ENCODE measurements at regions not wholly inside any gene's neighbourhood (a gene's known extent, or its start where the extent isn't known, plus 50 kb on each side); places are given as distances from the start of the nearest gene placed in this dataset.
"Not testable (repeated sequence)": the region's sequence is repeated elsewhere in the genome, so short reads cannot be mapped to it uniquely, and the experiment has no call there.

DNA sequence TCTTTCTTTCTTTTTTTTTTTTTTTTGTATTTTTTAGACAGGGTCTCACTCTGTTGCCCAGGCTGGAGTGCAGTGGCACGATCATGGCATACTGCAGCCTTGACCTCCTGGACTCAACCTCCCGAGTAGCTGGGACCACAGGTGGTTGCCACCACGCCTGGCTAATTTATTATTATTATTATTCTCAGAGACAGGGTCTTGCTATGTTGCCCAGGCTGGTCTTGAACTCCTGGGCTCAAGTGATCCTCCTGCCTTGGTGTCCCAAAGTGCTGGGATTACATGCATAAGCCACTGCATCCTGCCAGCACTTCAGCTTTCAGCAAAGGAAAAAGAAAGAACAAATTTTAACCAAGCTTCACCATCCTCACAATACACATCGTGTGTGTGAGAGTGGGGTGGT is 97.9 kb upstream of the SERBP1 start:
- DNase-seq (ENCODE audit: low read depth), result no peak

DNA sequence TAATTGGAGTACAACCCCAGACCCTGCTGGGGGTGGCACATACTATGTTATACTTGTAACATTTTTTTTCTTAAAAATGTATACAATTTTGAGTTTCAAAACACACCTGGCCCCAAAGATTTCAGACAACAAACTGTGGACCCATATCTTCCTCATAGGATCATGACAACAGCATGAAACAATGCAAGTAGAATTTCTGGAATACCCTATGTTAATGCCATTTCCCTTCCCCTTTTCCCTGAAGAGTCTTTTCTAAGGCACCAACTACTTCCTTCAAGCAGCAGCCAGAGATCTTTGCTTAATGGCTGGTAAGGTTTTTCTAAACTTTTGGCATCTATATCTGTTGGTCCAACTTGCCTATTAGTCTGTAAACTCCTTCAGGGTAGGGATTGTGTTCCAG is 99.9 kb upstream of the SERBP1 start:
- no peak for DNase-seq (ENCODE audit: low read depth)

DNA sequence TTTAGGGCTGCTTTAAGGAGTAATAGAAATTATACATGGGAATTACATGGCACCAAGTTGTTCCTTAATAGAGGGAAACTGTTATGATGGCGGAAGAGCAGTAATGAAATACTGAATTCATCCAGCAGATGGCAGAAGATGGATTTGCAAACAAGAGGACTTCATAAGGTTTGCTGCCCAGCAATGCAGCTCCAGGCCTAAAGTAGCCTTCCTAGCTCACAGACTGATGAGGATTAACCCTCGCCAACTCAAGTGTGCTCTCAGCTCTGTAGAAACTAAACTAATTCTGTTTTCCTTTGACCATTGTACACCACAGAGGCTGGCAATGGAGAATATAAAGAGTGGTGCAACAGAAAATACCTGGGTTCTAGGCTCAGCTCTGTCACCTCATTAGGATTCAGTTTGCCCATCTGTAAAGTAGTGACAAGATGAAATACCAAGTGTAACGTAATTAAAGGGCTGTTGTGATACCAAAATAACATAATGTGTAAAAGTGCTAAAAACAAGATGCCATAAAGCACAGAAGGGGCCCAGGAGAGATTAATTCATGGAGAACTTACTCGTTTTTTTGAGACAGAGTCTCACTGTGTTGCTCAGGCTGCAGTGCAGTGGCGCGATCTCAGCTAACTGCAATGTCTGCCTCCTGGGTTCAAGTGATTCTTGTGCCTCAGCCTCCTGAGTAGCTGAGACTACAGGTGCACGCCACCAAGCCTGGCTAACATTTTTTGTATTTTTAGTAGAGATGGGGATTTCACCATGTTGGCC is 102.4 kb upstream of the SERBP1 start:
- peak; percentile 84 for DNase-seq (ENCODE audit: low read depth)

DNA sequence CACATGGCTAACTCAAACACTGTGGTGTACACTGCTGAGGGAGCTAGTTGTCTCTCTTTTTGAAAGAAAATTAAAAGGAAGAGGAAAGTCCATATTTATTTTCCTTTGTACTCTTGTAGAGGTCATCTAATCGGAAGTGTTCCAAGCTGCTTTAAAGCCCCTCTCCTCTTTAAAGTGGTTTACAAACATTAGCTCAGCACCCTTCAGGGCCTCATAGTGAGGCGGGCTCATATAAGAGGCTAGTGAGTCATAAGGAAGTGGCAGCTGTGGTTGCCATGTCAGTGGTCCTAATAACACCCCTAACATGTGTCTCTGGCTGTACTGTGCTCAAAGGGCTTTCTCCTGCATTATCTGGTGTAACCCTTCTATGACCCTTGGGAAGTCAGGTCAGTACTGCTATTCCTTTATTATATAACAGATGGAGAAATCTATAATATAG is 104.4 kb upstream of the SERBP1 start:
- DNase-seq (ENCODE audit: low read depth), result peak; percentile 88

DNA sequence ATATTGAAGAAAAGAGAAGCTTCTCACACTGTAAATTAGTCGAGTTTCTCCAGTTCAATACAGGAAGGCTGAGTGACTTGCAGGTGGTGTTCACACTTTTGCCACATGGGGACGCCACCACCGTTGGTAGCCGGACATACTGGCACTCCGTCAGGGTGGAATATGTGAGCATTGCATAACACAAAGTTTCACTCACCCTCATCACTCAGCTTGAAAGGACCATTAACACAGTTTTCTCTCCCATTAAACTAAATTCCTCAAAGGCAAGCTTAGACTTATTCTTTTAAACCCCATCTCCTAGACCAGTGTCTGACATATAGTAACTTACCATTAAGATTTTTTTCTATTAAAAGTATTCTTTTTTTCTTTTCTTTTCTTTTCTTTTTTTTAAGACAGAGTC is 105.3 kb upstream of the SERBP1 start:
- peak; percentile 84 for DNase-seq (ENCODE audit: low read depth)

DNA sequence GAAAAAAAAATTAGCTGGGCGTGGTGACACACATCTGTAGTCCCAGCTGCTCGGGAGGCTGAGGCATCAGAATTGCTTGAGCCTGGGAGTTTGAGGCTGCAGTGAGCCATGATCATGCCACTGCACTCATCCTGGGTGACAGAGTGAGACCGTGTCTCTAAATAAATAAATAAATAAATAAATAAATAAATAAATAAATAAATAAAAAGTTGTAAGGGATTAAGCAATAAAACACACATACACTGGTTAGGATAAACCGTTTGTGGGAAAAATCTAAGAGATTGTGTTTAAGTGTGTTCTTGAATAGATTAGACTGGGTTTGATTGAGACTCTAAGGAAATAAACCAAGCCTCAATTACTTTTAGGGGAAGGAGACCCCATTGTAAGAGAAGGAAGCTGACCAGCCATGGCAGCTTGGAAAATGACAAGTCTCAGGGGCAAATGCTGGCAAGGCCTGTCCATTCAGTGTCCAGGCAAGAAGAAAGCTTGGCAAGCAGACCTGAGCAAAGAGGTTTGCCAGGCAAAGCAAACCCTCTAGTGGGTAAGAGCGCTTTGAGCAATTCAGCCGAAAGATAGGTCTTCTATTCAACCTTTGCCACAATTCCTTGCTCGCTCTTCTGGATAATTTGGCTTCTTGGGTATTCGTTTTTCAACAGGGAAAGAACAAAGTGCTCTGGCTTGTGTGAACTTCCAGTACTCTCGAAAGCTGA is 106.9 kb upstream of the SERBP1 start:
- DNase-seq (ENCODE audit: low read depth), result no peak

DNA sequence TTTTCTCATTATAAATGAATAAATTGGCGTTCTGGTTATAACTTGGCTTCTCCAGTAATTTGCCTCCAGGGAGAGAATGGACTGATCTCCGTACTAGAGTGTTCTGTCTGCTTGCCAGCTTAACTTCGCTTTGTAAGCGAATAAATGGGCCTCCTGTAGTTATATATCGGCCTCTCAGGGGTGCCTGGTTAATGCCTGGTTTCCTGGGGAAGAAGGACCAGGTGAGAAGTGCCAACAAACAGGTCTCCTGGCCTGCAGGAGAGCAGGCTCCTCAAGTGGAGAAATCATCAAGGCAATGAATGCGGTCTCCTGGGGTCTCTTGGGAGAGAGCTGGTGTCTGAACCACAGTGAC is 107.4 kb upstream of the SERBP1 start:
- DNase-seq (ENCODE audit: low read depth), result no peak

DNA sequence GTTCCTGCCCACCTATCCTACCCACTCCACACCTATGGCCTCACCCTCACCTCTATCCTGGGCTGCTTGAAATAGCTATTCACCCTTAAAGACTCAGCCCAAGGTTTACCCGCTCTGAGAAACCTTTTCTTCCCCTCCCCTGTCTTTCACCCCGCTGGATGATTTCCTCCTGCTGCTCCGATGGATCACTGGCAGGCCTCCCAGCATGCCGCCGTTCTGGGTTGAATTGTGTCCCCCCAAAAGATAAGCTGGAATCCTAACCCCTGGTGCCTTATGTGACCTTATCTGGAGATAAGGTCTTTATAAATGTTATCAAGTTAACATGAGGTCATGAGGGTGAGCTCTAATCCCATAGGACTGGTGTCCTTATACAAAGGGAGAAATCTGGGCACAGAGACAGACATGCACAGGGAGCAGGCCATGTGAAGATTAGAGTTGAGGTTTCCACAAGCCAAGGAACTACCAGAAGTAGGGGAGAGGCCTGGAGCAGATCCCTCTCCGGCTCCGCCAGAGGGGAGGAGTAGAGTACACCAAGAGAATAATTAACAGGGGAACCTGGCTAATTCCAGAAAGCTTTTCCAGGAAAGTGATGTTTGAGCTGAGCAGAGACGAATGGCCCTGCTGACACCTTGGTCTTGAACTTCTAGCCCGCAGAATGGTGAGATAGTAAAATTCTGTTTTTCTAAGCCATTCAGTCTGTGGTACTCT is 110.0 kb upstream of the SERBP1 start:
- no peak for DNase-seq (ENCODE audit: low read depth)

DNA sequence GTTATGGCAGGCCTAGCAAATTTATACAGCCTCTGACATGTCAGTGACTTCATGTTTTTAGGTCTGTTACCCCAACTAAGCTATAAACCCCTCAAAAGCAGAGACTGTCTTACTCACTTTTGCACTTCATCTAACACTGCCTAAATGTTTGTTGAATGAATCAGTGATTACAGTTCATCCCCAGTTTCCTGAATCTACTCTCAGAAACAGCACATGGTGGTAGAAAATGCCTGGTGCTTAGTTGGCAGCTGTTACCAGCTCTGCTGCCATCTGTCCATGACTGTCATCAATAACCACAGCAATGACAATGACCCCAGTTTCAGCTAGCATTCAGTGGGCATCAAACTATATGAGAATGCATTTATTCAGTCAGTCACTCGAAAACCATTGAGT is 110.5 kb upstream of the SERBP1 start:
- peak; percentile 84 for DNase-seq (ENCODE audit: low read depth)

DNA sequence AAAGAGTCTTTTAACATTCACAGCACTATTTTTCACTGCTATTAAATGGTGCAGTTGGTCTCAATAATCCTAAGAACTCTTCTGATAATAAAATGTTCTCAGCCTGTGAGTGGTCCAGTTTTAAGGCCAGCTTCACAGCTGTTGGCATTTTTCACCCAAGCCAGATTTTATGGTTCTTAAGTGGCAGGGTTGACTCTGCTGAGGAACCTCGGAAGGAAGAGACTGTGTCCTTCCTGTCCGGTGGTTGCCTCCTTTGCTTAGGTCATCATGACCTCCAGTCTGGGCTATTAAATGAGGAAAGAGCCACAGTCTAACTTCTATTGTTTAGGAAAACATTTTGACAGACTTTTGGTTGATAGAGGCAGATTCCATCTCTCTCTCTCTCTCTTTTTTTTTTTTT is 112.5 kb upstream of the SERBP1 start:
- no peak for DNase-seq (ENCODE audit: low read depth)

DNA sequence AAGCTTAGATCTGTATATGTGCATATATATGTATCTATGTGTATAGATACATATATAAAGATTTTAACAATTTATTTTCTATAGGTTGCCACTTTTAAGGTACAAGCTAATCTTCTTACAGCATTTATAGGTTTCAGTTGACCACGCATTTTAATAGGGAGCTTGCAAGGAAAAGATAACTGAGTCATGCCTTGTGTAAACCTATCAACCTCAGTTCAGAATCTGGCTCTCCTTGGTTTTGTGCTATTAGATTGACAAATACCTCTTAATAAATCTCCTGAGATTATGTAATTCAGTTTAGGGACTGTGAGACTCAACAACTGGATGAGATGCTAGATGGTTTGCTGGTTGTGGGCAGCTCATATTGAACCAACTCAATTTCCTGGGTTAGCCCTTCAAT is 114.7 kb upstream of the SERBP1 start:
- no peak for DNase-seq (ENCODE audit: low read depth)

DNA sequence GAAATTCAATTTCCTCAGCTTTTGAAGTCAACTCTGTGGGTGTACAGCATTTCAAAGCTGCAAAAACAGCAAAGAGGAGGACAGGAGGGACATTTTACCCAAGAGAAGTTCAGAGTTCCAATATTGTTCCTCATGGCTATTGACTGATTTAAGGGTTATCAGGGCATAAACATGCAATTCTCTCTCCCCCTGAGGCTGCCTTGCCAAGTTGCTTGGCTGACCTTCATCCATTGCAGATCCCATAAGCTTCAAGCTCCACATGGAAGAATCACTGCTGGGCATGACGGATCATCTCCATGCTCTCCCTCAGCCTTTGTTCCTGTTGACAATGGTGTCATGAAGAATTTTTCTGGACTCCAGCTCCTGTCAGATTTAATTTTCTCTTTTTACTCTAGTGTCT is 115.2 kb upstream of the SERBP1 start:
- DNase-seq (ENCODE audit: low read depth), result no peak

DNA sequence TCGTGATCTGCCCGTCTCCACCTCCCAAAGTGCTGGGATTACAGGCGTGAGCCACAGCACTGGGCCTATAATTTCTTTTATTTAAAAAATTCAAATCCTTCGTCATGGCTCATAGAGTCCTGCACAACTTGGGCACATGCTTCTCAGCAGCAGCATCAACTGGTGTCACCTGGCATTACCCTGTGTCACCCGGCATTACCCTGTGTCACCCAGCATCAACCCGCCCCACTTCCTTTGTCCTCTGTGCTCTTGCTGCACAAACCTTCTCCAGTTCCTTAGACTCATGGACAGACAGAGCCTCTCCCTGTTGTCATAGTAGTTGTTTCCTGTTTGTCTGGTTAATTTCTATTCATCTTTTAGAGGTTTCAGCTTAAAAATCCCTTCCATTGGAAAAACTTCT is 121.2 kb upstream of the SERBP1 start:
- DNase-seq (ENCODE audit: low read depth), result no peak

DNA sequence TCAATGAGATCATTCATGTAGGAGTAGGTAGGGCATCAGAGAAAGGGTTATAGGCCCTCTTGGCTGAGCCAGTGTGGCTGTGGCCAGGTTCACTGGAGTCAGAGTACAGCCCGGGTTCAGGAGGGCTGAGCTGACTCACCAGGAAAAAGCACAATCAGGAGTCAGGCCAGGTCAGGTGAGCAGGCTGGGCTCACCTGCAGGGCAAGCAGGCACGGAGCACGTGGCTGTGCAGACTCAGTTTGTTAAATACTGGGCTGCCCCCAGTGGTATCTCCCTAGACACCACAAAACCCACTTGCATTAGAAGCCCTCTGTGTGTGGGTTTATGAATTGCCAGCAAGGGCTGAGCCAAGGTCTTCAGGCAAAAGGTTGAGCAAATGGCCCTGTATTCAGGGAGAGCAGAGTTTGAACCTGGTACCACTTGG is 122.1 kb upstream of the SERBP1 start:
- DNase-seq (ENCODE audit: low read depth), result no peak

DNA sequence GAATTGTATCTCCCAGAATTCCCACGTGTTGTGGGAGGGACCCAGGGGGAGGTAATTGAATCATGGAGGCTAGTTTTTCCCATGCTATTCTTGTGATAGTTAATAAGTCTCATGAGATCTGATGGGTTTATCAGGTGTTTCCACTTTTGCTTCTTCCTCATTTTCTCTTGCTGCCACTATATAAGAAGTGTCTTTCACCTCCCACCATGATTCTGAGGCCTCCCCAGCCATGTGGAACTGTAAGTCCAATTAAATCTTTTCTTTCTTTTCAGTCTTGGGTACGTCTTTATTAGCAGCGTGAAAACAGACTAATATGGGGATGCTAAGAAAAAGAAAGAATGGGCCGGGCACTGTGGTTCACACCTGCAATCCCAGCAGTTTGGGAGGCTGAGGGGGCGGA is 124.0 kb upstream of the SERBP1 start:
- not testable (repeated sequence) for DNase-seq (ENCODE audit: low read depth)

DNA sequence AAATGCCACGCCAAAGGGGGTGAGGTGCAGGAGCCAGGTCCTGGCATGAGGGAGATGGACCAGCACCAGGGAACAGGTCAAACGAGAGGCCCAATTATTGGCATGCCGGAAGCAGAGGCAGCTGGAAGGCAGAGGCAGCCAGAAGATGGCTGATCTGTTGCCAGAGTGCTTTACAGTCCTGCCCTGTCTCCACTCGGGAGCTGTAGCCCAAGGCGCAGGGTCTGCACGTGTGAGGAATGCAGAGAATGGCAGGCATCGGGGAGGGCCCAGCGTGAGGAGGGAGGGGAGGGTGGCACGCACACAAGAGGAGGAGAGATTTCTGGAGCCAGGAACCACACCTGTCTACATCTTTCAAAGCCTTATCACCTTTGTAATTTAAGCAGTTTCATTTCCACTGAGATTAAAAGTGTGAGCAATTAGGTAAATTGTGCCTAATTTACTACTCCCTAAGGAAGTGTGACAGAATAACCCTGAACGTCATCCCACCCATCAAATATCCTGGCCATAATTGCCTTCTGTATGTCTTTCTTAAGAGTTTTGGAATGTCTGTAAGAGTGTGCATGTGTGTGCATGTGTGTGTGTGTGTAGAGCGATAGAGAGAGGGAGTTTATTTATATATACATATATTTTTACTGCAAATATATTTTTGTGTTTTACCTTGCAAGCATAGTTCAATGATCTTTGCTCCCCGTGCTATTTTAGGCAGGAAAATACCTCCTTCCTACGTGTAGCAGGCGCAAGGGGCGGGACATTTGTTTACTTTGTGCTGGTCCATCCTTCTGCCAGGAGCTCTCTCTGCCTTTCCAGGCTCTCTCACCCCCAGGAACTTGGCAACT is 125.5 kb upstream of the SERBP1 start:
- DNase-seq (ENCODE audit: low read depth), result no peak

DNA sequence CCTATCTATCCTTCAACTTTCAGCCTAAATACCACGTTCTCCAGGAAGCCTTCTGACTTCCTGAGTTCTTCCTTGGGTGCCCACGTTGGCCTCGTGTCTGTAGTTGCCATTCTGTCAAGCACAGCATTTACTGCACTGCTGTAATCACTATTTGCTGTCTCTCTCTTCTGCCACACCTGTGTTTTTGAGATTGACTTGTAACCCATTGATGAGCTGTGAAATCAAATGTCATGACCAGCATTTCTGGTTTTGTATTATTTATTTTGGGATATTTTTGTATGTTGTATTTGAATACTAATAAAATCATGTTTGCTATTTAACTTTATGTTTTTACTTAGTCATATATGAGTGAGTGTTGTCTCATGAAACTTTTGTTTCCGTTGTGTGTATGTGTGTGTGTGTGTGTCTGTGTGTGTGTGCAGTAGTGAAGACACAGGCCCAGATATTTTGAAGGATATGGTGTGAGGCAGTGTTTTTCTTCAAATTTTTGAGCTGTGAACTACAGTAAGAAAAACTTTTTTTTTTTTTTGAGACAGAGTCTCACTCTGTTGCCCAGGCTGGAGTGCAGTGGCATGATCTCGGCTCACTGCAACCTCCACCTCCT is 126.2 kb upstream of the SERBP1 start:
- DNase-seq (ENCODE audit: low read depth), result no peak

DNA sequence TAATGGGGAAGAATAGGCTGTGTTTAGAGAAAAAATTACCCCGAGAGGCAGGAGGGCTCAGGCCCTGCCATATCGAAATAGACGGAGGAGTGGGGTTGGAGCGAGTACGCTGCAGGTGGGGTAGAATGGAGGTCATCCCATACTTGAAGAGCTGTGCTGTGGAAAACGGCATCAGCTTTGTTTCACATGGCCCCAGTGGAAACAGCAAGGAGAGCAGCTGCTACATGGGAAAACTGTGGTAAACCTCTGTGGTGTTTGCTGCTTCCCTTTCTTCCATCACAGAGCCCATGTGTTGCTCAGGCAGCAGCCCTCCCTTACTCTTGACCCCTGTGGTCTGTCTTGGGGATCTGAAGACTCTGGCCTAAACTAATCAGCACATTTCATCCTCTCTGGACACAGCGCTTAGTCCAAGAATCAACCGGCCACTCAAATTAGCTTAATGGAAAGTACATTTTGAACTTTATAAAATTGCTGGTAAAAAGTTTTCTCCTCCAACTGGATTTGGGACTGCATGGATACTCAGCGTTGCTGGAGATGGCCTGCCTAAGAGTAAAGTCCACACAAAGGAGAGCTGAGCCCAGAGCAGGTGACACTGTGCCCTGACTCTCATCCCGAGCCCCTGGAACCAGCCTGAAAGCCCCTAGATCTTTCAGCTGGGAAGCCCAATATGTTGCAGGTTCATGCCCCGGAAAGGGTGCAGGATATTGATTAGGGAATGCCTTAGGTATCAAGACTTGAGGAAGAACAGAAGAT is 127.1 kb upstream of the GADD45A start:
- DNase-seq (ENCODE audit: low read depth), result peak; percentile 81

DNA sequence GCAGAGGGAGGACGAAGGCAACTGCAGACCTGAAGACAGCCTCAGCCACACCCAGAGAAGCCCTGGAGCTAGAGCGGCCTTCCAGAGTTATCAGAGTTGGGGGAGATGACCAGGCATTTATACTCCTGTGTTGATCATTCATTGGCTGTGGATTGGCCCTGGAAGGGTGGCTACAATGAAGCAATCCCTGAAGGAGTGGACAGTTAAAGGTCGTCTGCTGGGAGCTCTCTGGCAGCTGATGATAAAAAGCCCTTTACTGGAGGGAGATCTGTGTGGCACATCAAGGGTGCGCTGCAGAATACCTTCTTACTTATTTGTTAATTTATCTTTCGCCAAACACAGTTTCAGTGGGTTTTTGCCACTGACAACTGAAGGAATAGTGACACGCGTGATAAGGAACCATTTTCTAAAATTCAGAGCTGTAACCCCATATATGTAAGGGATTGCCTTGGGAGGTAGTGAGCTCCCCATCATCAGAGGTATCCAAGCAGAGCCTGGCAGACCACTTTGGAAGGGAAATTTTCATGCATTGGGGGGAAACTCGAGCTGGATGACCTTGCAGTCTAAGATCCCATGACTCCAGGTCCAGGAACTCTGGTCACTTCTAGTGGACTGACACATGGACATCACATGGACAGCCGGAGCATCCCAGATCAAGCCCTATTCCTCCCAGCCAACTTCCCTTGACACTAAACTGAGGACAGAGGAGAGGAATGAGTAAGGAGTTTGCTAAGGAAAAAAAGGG is 126.4 kb upstream of the GADD45A start:
- DNase-seq (ENCODE audit: low read depth), result no peak

DNA sequence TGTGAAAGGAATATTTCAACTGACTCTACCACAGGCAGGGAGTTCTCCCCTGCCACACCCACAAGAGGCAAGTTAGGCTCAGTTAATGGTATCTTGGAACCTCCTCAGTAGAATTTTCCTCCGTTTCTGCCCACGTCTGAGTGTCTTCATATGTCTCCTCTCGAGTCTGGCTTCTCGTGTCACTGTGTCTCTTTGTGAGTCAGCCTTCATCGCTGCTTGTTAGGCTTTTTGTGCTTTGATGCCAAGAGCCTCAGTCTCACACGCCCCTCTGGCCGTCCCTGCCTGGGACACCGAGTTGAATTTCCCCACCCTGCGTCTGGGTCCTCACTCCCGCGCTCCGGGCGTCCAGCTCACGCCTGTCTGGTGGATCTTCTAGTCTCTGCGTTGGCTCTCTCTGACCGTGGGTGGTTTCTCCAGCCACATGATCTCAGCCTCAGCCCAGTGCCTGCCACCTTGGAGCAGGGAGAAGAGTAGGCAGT is 125.7 kb upstream of the GADD45A start:
- peak; percentile 71 for DNase-seq (ENCODE audit: low read depth)
